SK-N-SH (cell line): ENCODE measurements at regions not wholly inside any gene's neighbourhood (a gene's known extent, or its start where the extent isn't known, plus 50 kb on each side); places are given as distances from the start of the nearest gene placed in this dataset.

ENCODE experiments used
- CTCF ChIA-PET: fragments of 300-600, 350-600 bp; formaldehyde crosslinking; extraction: SDS; loops from one replicate; lab custom pipeline; 2021; lab: Yijun Ruan, JAX
- POLR2A ChIA-PET: fragments of 350-600 bp; sonication (Branson Sonifier 250); formaldehyde crosslinking; extraction: SDS; loops from one replicate; lab custom pipeline; 2020; ENCODE audit warnings: antibody characterized with exemption, inconsistent platforms; lab: Yijun Ruan, JAX
- DNase-seq: peaks from one replicate; pipeline ENCODE4 v3.0.0; 2012
- H2AFZ ChIP-seq: fragments of 200-600 bp; sonication (generic); 2 replicates; pipeline ENCODE4 v1.8.1; 2016; ENCODE audit warnings: antibody characterized with exemption, mild to moderate bottlenecking, low read depth
- H3F3A ChIP-seq: fragments of 200-600 bp; sonication (generic); replicated peaks from 2 replicates; pipeline ENCODE3; 2016; ENCODE audit warnings: antibody characterized with exemption, mild to moderate bottlenecking; ENCODE audit not compliant: insufficient read depth
- H3K27ac ChIP-seq, 2 experiments: fragments of 200-500 bp in 1 of 2; fragments of 200-600 bp in 1 of 2; sonication (Bioruptor generic) in 1 of 2; sonication (generic), shearing (Covaris generic) in 1 of 2; 2 replicates each; pipeline versions ENCODE4 v1.5.1 to v1.6.1; 2014 to 2016; ENCODE audit warnings: low read depth in 2 of 2, inconsistent platforms in 1 of 2, low read length in 1 of 2, mild to moderate bottlenecking in 1 of 2, mixed read lengths in 1 of 2
- H3K27me3 ChIP-seq: fragments of 200-600 bp; sonication (generic), shearing (Covaris generic); 2 replicates; pipeline ENCODE4 v1.6.1; 2016; ENCODE audit warnings: mixed run types; ENCODE audit not compliant: insufficient read depth
- H3K36me3 ChIP-seq, 2 experiments: fragments of 200-500 bp in 1 of 2; fragments of 200-600 bp in 1 of 2; sonication (Bioruptor generic) in 1 of 2; sonication (generic) in 1 of 2; replicated peaks in 1 of 2; 2 replicates each; pipeline versions ENCODE3 to v1.5.1; 2014 to 2016; ENCODE audit warnings: low read length in 1 of 2, mild to moderate bottlenecking in 1 of 2; ENCODE audit not compliant: insufficient read depth in 2 of 2, control insufficient read depth in 1 of 2
- H3K4me1 ChIP-seq, 2 experiments: fragments of 200-500 bp in 1 of 2; fragments of 200-600 bp in 1 of 2; sonication (Bioruptor generic) in 1 of 2; sonication (generic), shearing (Covaris generic) in 1 of 2; 2 replicates each; pipeline versions ENCODE4 v1.5.1 to v1.6.1; 2014 to 2016; ENCODE audit warnings: low read depth in 1 of 2, low read length in 1 of 2, mixed run types in 1 of 2; ENCODE audit not compliant: insufficient read depth in 2 of 2, control insufficient read depth in 1 of 2
- H3K4me2 ChIP-seq: fragments of 200-600 bp; sonication (generic), shearing (Covaris generic); 2 replicates; pipeline ENCODE4 v1.6.1; 2017; ENCODE audit warnings: mixed run types
- H3K4me3 ChIP-seq, 2 experiments: fragments of 200-500 bp in 1 of 2; fragments of 200-600 bp in 1 of 2; sonication (Bioruptor generic) in 1 of 2; sonication (generic), shearing (Covaris generic) in 1 of 2; 2 replicates each; pipeline versions ENCODE4 v1.5.1 to v1.8.1; 2014 to 2016; ENCODE audit warnings: low read depth in 2 of 2, inconsistent platforms in 1 of 2, low read length in 1 of 2, mild to moderate bottlenecking in 1 of 2, mixed read lengths in 1 of 2, moderate library complexity in 1 of 2
- H3K79me2 ChIP-seq: fragments of 200-600 bp; sonication (generic); 2 replicates; pipeline ENCODE4 v1.8.1; 2017; ENCODE audit warnings: mild to moderate bottlenecking; ENCODE audit not compliant: insufficient read depth
- H3K9ac ChIP-seq: fragments of 200-600 bp; sonication (generic); 2 replicates; pipeline ENCODE4 v1.6.1; 2017; ENCODE audit warnings: mixed run types
- H3K9me2 ChIP-seq: fragments of 200-600 bp; sonication (generic); 2 replicates; pipeline ENCODE4 v1.6.1; 2017; ENCODE audit warnings: mixed run types
- H3K9me3 ChIP-seq: fragments of 200-600 bp; sonication (generic); 2 replicates; pipeline ENCODE4 v1.6.1; 2017; ENCODE audit warnings: mixed run types, mild to moderate bottlenecking, moderate library complexity
- H4K20me1 ChIP-seq: fragments of 200-600 bp; sonication (generic); 2 replicates; pipeline ENCODE4 v1.6.1; 2017; ENCODE audit warnings: mild to moderate bottlenecking, mixed run types; ENCODE audit not compliant: insufficient read depth
- CHD2 ChIP-seq: fragments of 150-350 bp; IDR thresholded peaks from 2 replicates; pipeline ENCODE4 v1.6.1; 2018; ENCODE audit warnings: low read length; ENCODE audit not compliant: partially characterized antibody
- CTCF ChIP-seq: fragments of 200-600 bp; sonication (generic); IDR thresholded peaks from 2 replicates; pipeline ENCODE4 v1.6.1; 2017; ENCODE audit warnings: antibody characterized with exemption, mild to moderate bottlenecking, moderate library complexity
- EZH2phosphoT487 ChIP-seq: fragments of 200-600 bp; sonication (generic); IDR thresholded peaks from 2 replicates; pipeline ENCODE4 v1.6.1; 2017; ENCODE audit warnings: low read depth, mixed run types, mild to moderate bottlenecking, antibody characterized with exemption, moderate library complexity, borderline replicate concordance
- FOXJ3 ChIP-seq: sonication (generic); formaldehyde crosslinking; IDR thresholded peaks from 2 replicates; pipeline ENCODE4 v1.5.1; 2020; ENCODE audit warnings: mild to moderate bottlenecking, missing genetic modification reagents
- FOXM1 ChIP-seq: IDR thresholded peaks from 2 replicates; pipeline ENCODE4 v1.4.0; 2012; ENCODE audit warnings: low read depth, mild to moderate bottlenecking
- GABPA ChIP-seq: IDR thresholded peaks from 2 replicates; pipeline ENCODE4 v1.4.0; 2012; ENCODE audit warnings: low read depth, mild to moderate bottlenecking
- GATA2 ChIP-seq: sonication (generic); formaldehyde crosslinking; IDR thresholded peaks from 2 replicates; pipeline ENCODE4 v1.5.0; 2020; ENCODE audit warnings: mild to moderate bottlenecking, missing genetic modification reagents
- JUND ChIP-seq: IDR thresholded peaks from 2 replicates; pipeline ENCODE4 v1.4.0; 2012
- NFIC ChIP-seq: IDR thresholded peaks from 2 replicates; pipeline ENCODE4 v1.4.0; 2012; ENCODE audit warnings: borderline replicate concordance
- NRF1 ChIP-seq: IDR thresholded peaks from 2 replicates; pipeline ENCODE4 v1.6.1; 2012; ENCODE audit warnings: low read depth, mild to moderate bottlenecking, low read length
- POLR2AphosphoS5 ChIP-seq: IDR thresholded peaks from 2 replicates; pipeline ENCODE4 v1.6.1; 2012; ENCODE audit warnings: low read depth, low read length
- REST ChIP-seq: IDR thresholded peaks from 2 replicates; pipeline ENCODE4 v1.6.1; 2012; ENCODE audit warnings: mild to moderate bottlenecking, low read depth, low read length, moderate library complexity
- SIN3A ChIP-seq: IDR thresholded peaks from 2 replicates; pipeline ENCODE4 v1.6.1; 2012; ENCODE audit warnings: low read depth, mild to moderate bottlenecking, low read length, moderate library complexity, borderline replicate concordance
- TAF1 ChIP-seq: IDR thresholded peaks from 2 replicates; pipeline ENCODE4 v1.6.1; 2012; ENCODE audit warnings: low read depth, mild to moderate bottlenecking, low read length, moderate library complexity, borderline replicate concordance
- USF1 ChIP-seq: IDR thresholded peaks from 2 replicates; pipeline ENCODE4 v1.4.0; 2012; ENCODE audit warnings: low read depth, borderline replicate concordance
- ZBTB33 ChIP-seq: IDR thresholded peaks from 2 replicates; pipeline ENCODE4 v1.4.0; 2012; ENCODE audit warnings: low read depth, borderline replicate concordance
- WGBS: methylation state at CpG from one replicate; pipeline ENCODE4 v1.1.6; 2017; ENCODE audit warnings: low lambda C conversion rate; 5-methylcytosine and 5-hydroxymethylcytosine counted together

DNA sequence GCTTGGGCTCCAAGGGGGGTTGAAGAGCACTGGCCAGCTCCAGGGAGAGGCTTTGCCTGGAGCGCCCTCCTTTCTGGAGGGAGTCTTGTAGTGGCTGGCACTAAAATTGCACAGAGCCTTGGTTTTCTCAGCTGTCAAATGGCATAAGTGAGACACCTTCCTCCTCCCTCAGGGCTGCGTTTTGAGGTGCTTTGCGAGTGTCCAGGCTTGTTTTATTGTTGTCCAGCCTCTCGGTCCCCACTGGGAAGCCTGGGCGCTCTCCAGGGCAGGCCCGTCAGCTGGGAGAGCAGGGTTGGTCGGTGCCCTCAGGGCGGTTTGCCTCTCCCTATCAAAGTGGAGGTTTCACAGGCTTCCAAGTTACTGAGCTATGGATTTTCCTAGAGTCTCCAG lies 149.3 kb upstream of the B3GAT1 start:
- Histone ChIP-seq H2AFZ (no peak overlapping the region), H3K9ac (no peak overlapping the region), H3K9me2 (no peaks in the 10 kb centered on the region), H3K4me1 (peaks cover 0 to 25% of the 10 kb centered on the region in 2 experiments; a peak in 1 of 4 replicates), H3K36me3 (no peaks in the 10 kb centered on the region), H4K20me1 (no peaks in the 10 kb centered on the region), H3K27ac (no peak overlapping the region), H3K27me3 (no peaks in the 10 kb centered on the region), H3K9me3 (no peaks in the 10 kb centered on the region), H3F3A (no peaks in the 10 kb centered on the region), H3K79me2 (no peaks in the 10 kb centered on the region), H3K4me3 (no peak overlapping the region), H3K4me2 (no peak overlapping the region)
- POLR2A ChIA-PET: no interaction called here
- peak; percentile 46 for DNase-seq
- TF ChIP-seq USF1: no peak
- no peak for TF ChIP-seq ZBTB33
- TF ChIP-seq FOXJ3 (CRISPR knock-in tag): no peak
- no peak for TF ChIP-seq CTCF
- no peak for TF ChIP-seq GABPA
- no peak for TF ChIP-seq SIN3A
- TF ChIP-seq FOXM1: no peak
- no peak for TF ChIP-seq REST
- no peak for TF ChIP-seq EZH2phosphoT487
- no peak for TF ChIP-seq TAF1
- no peak for TF ChIP-seq JUND
- no peak for TF ChIP-seq GATA2 (CRISPR knock-in tag)
- TF ChIP-seq NRF1: no peak
- TF ChIP-seq POLR2AphosphoS5: no peak
- TF ChIP-seq NFIC: no peak
- no peak for TF ChIP-seq CHD2
- CTCF ChIA-PET: interaction anchor here (1.1 to 2.3 kb wide), 2 partner anchors 18 to 74 kb away, joined by 3 to 7 read pairs; no protein-coding TSS in a partner anchor
- 27% methylated on average over 7 of the region's 8 CpGs for WGBS
